ENCODE measurements at regions not wholly inside any gene's neighbourhood (a gene's known extent, or its start where the extent isn't known, plus 50 kb on each side); places are given as distances from the start of the nearest gene placed in this dataset.

DNA sequence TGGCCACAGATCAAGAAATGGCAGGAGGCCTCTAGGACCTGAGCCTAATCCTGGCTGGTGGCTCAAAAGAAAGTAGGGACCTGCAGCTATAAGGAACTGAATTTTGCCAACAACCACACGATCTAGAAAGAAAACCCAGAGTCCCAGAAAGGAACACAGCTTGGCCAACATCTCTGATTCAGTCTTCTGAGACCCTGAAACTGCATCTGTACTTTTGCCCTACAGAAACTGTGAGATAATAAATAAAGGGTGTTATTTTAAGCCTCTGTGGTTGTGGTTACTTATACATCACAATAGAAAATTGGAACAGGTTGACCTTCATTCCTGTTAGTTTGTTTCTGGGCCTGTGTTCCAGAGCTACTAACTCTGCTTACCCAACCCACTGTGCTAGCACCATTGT lies 356.8 kb upstream of the ST6GAL2 start:
- Histone ChIP-seq H3K27ac (no peak overlapping the region), H3K9ac (ENCODE audit: insufficient read length) (no peak overlapping the region), H3K9me3 (ENCODE audit: low read depth, low read length) (no peaks in the 10 kb centered on the region), H3K36me3 (ENCODE audit: insufficient read depth, low read length) (no peaks in the 10 kb centered on the region), H3K4me3 (no peak overlapping the region)
- no peak for TF ChIP-seq FOXP2 (optimal IDR thresholded peaks at IDR 0.05; ENCODE audit: control extremely low read depth, extremely low read length, insufficient read depth)
- TF ChIP-seq POLR2AphosphoS5 (IDR thresholded peaks at IDR 0.05; ENCODE audit: borderline replicate concordance, low read depth, low read length) = no peak
- no peak for TF ChIP-seq EZH2 (IDR thresholded peaks at IDR 0.05)
- no peak for DNase-seq (ENCODE audit: low read depth, low spot score)

DNA sequence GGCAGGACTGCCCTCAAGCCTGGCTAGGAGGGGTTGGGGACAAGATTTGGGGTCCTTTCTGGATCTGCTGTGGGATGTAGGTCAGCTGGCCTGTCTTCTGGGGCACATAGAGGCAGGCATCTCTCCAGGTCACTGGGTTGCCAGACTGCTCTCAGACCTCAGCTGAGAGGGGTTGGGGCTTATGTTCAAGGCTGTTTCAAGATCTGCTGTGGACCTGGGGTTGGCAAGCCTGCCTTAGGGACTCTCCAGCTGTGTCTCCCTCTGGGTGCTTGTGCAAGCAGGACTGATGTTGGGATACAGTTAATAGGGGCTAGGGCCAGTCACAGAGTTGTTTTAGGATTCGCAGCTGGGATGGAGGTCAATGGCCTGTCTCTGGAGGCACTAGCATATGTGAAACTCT lies 363.0 kb upstream of the ST6GAL2 start:
- no peaks in the 10 kb centered on the region for H3K9me3 ChIP-seq (ENCODE audit: low read depth, low read length)
- H3K4me3 ChIP-seq = no peak overlapping the region
- H3K36me3 ChIP-seq (ENCODE audit: insufficient read depth, low read length) = no peaks in the 10 kb centered on the region
- DNase-seq (ENCODE audit: low read depth, low spot score) = no peak
- no peak for TF ChIP-seq POLR2AphosphoS5 (IDR thresholded peaks at IDR 0.05; ENCODE audit: borderline replicate concordance, low read depth, low read length)
- no peak for TF ChIP-seq FOXP2 (optimal IDR thresholded peaks at IDR 0.05; ENCODE audit: control extremely low read depth, extremely low read length, insufficient read depth)
- TF ChIP-seq EZH2 (IDR thresholded peaks at IDR 0.05) = no peak
- no peak overlapping the region for H3K27ac ChIP-seq
- H3K9ac ChIP-seq (ENCODE audit: insufficient read length) = no peak overlapping the region

GRCh38 chr2:107255744-107256143 lies 369.8 kb upstream of the ST6GAL2 start:
- Histone ChIP-seq H3K9ac (ENCODE audit: insufficient read length) (no peak overlapping the region), H3K36me3 (ENCODE audit: insufficient read depth, low read length) (no peaks in the 10 kb centered on the region), H3K4me3 (no peak overlapping the region), H3K9me3 (ENCODE audit: low read depth, low read length) (no peaks in the 10 kb centered on the region), H3K27ac (no peak overlapping the region)
- TF ChIP-seq POLR2AphosphoS5 (IDR thresholded peaks at IDR 0.05; ENCODE audit: borderline replicate concordance, low read depth, low read length) (no peak), FOXP2 (optimal IDR thresholded peaks at IDR 0.05; ENCODE audit: control extremely low read depth, extremely low read length, insufficient read depth) (no peak), EZH2 (IDR thresholded peaks at IDR 0.05) (no peak)
- DNase-seq (ENCODE audit: low read depth, low spot score) = no peak

GRCh38 chr2:107258531-107259407 lies 372.8 kb upstream of the ST6GAL2 start:
- Histone ChIP-seq H3K9ac (ENCODE audit: insufficient read length) (no peak overlapping the region), H3K36me3 (ENCODE audit: insufficient read depth, low read length) (no peaks in the 10 kb centered on the region), H3K4me3 (no peak overlapping the region), H3K9me3 (ENCODE audit: low read depth, low read length) (no peaks in the 10 kb centered on the region), H3K27ac (no peak overlapping the region)
- DNase-seq (ENCODE audit: low read depth, low spot score) = no peak
- TF ChIP-seq POLR2AphosphoS5 (IDR thresholded peaks at IDR 0.05; ENCODE audit: borderline replicate concordance, low read depth, low read length) = no peak
- TF ChIP-seq FOXP2 (optimal IDR thresholded peaks at IDR 0.05; ENCODE audit: control extremely low read depth, extremely low read length, insufficient read depth) = no peak
- TF ChIP-seq EZH2 (IDR thresholded peaks at IDR 0.05) = no peak

- H3K36me3 ChIP-seq (ENCODE audit: insufficient read depth, low read length) = no peaks in the 10 kb centered on the region
- DNase-seq (ENCODE audit: low read depth, low spot score) = no peak
- no peak for TF ChIP-seq POLR2AphosphoS5 (IDR thresholded peaks at IDR 0.05; ENCODE audit: borderline replicate concordance, low read depth, low read length)
- no peak for TF ChIP-seq EZH2 (IDR thresholded peaks at IDR 0.05)
- TF ChIP-seq FOXP2 (optimal IDR thresholded peaks at IDR 0.05; ENCODE audit: control extremely low read depth, extremely low read length, insufficient read depth) = no peak
- H3K9ac ChIP-seq (ENCODE audit: insufficient read length) = no peak overlapping the region
- H3K9me3 ChIP-seq (ENCODE audit: low read depth, low read length) = no peaks in the 10 kb centered on the region
- no peak overlapping the region for H3K4me3 ChIP-seq
- H3K27ac ChIP-seq = no peak overlapping the region
Observed at GRCh38 chr2:107259408-107260195, 373.6 kb upstream of the ST6GAL2 start.

GRCh38 chr2:107263628-107264027 lies 377.7 kb upstream of the ST6GAL2 start:
- no peak overlapping the region for H3K27ac ChIP-seq
- TF ChIP-seq EZH2 (IDR thresholded peaks at IDR 0.05) (no peak), FOXP2 (optimal IDR thresholded peaks at IDR 0.05; ENCODE audit: control extremely low read depth, extremely low read length, insufficient read depth) (no peak), POLR2AphosphoS5 (IDR thresholded peaks at IDR 0.05; ENCODE audit: borderline replicate concordance, low read depth, low read length) (no peak)
- H3K36me3 ChIP-seq (ENCODE audit: insufficient read depth, low read length) = no peaks in the 10 kb centered on the region
- no peak overlapping the region for H3K4me3 ChIP-seq
- DNase-seq (ENCODE audit: low read depth, low spot score) = no peak
- H3K9ac ChIP-seq (ENCODE audit: insufficient read length) = no peak overlapping the region
- no peaks in the 10 kb centered on the region for H3K9me3 ChIP-seq (ENCODE audit: low read depth, low read length)

GRCh38 chr2:107264184-107264583 lies 378.2 kb upstream of the ST6GAL2 start:
- TF ChIP-seq POLR2AphosphoS5 (IDR thresholded peaks at IDR 0.05; ENCODE audit: borderline replicate concordance, low read depth, low read length) (no peak), EZH2 (IDR thresholded peaks at IDR 0.05) (no peak), FOXP2 (optimal IDR thresholded peaks at IDR 0.05; ENCODE audit: control extremely low read depth, extremely low read length, insufficient read depth) (no peak)
- Histone ChIP-seq H3K4me3 (no peak overlapping the region), H3K36me3 (ENCODE audit: insufficient read depth, low read length) (no peaks in the 10 kb centered on the region), H3K27ac (no peak overlapping the region), H3K9ac (ENCODE audit: insufficient read length) (no peak overlapping the region), H3K9me3 (ENCODE audit: low read depth, low read length) (no peaks in the 10 kb centered on the region)
- DNase-seq (ENCODE audit: low read depth, low spot score) = no peak

DNA sequence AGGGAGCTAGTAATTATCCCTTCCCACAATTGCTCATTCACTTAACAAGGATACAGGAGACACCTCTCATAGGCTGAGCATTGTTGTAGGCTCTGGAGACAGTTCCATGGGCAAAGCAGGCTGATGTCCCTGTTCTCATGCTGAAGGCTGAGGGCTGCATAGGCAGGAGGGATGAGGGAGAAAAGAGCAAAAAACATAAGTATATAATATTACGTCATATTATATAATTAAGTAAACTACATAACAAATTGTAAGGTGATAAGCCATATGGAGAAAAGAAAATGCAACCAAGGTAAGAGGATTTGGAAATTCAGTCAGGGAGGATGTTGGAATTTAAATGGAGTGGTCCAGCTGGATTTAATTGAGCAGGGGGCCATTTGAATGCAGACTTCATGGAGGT lies 380.6 kb upstream of the ST6GAL2 start:
- TF ChIP-seq EZH2 (IDR thresholded peaks at IDR 0.05) = no peak
- TF ChIP-seq POLR2AphosphoS5 (IDR thresholded peaks at IDR 0.05; ENCODE audit: borderline replicate concordance, low read depth, low read length) = no peak
- no peak for TF ChIP-seq FOXP2 (optimal IDR thresholded peaks at IDR 0.05; ENCODE audit: control extremely low read depth, extremely low read length, insufficient read depth)
- no peak overlapping the region for H3K9ac ChIP-seq (ENCODE audit: insufficient read length)
- no peaks in the 10 kb centered on the region for H3K9me3 ChIP-seq (ENCODE audit: low read depth, low read length)
- DNase-seq (ENCODE audit: low read depth, low spot score) = no peak
- no peaks in the 10 kb centered on the region for H3K36me3 ChIP-seq (ENCODE audit: insufficient read depth, low read length)
- no peak overlapping the region for H3K27ac ChIP-seq
- H3K4me3 ChIP-seq = no peak overlapping the region
